IPS-11a (cell line): ENCODE measurements at regions not wholly inside any gene's neighbourhood (a gene's known extent, or its start where the extent isn't known, plus 50 kb on each side); places are given as distances from the start of the nearest gene placed in this dataset.

Source experiments
- H3K4me3 ChIP-seq: one replicate; pipeline ENCODE4 v1.5.1; 2013; ENCODE audit warnings: low read depth, low read length, control low read depth

GRCh38 chr10:128722947-128723346 is 596.7 kb upstream of the MKI67 start:
- no peak overlapping the region for H3K4me3 ChIP-seq

GRCh38 chr10:128723631-128724205 is 597.5 kb upstream of the MKI67 start:
- H3K4me3 ChIP-seq: no peak overlapping the region

GRCh38 chr10:128725531-128725930 is 599.3 kb upstream of the MKI67 start:
- no peak overlapping the region for H3K4me3 ChIP-seq

- H3K4me3 ChIP-seq: no peak overlapping the region
Observed at GRCh38 chr10:128727114-128727513, 600.9 kb upstream of the MKI67 start.

GRCh38 chr10:128729910-128730420 is 603.7 kb upstream of the MKI67 start:
- H3K4me3 ChIP-seq: no peak overlapping the region

GRCh38 chr10:128730922-128731321 is 604.7 kb upstream of the MKI67 start:
- H3K4me3 ChIP-seq: no peak overlapping the region

GRCh38 chr10:128734161-128734560 is 607.9 kb upstream of the MKI67 start:
- H3K4me3 ChIP-seq: no peak overlapping the region

GRCh38 chr10:128734734-128735133 is 608.5 kb upstream of the MKI67 start:
- no peak overlapping the region for H3K4me3 ChIP-seq

- H3K4me3 ChIP-seq: no peak overlapping the region
Observed at GRCh38 chr10:128735996-128736395, 609.8 kb upstream of the MKI67 start.

- no peak overlapping the region for H3K4me3 ChIP-seq
Observed at GRCh38 chr10:128738386-128738915, 612.2 kb upstream of the MKI67 start.

GRCh38 chr10:128739930-128740329 is 613.7 kb upstream of the MKI67 start:
- no peak overlapping the region for H3K4me3 ChIP-seq

- H3K4me3 ChIP-seq: no peak overlapping the region
Observed at GRCh38 chr10:128741180-128741579, 615.0 kb upstream of the MKI67 start.

- no peak overlapping the region for H3K4me3 ChIP-seq
Observed at GRCh38 chr10:128741680-128742079, 615.5 kb upstream of the MKI67 start.

- no peak overlapping the region for H3K4me3 ChIP-seq
Observed at GRCh38 chr10:128744092-128744491, 617.9 kb upstream of the MKI67 start.

GRCh38 chr10:128744811-128745305 is 618.6 kb upstream of the MKI67 start:
- H3K4me3 ChIP-seq: no peak overlapping the region

- H3K4me3 ChIP-seq: no peak overlapping the region
Observed at GRCh38 chr10:128747582-128748346, 621.5 kb upstream of the MKI67 start.

GRCh38 chr10:128751284-128751683 is 625.1 kb upstream of the MKI67 start:
- no peak overlapping the region for H3K4me3 ChIP-seq

GRCh38 chr10:128751851-128752250 is 625.6 kb upstream of the MKI67 start:
- H3K4me3 ChIP-seq: no peak overlapping the region

GRCh38 chr10:128759174-128759573 is 633.0 kb upstream of the MKI67 start:
- H3K4me3 ChIP-seq: no peak overlapping the region

GRCh38 chr10:128763588-128763987 is 637.4 kb upstream of the MKI67 start:
- H3K4me3 ChIP-seq: no peak overlapping the region

- no peak overlapping the region for H3K4me3 ChIP-seq
Observed at GRCh38 chr10:128764190-128764589, 638.0 kb upstream of the MKI67 start.

GRCh38 chr10:128766915-128767314 is 640.7 kb upstream of the MKI67 start:
- H3K4me3 ChIP-seq: no peak overlapping the region
